ENCODE measurements at regions not wholly inside any gene's neighbourhood (a gene's known extent, or its start where the extent isn't known, plus 50 kb on each side); places are given as distances from the start of the nearest gene placed in this dataset.

- no peaks in the 10 kb centered on the region for H3K27me3 ChIP-seq (ENCODE audit: control insufficient read depth in 2 of 2, insufficient read depth in 1 of 2, low read length in 1 of 2)
- H3K27ac ChIP-seq (ENCODE audit: low read depth in 1 of 2, low read length in 1 of 2): no peak overlapping the region
- no peaks in the 10 kb centered on the region for H3K9me3 ChIP-seq (ENCODE audit: control insufficient read depth in 2 of 2, insufficient read depth in 1 of 2, low read length in 1 of 2)
- no peak for DNase-seq (ENCODE audit: low read depth in 6 of 9, low spot score in 9 of 9)
- H3K4me3 ChIP-seq (ENCODE audit: low read length in 2 of 2): no peak overlapping the region
- no peaks in the 10 kb centered on the region for H3K36me3 ChIP-seq (ENCODE audit: control insufficient read depth in 2 of 2, insufficient read depth in 2 of 2, low read length in 1 of 2)
- H3K4me1 ChIP-seq (ENCODE audit: control insufficient read depth in 2 of 2, insufficient read depth in 2 of 2, low read length in 2 of 2): no peaks in the 10 kb centered on the region
Measured at GRCh38 chr2:185466915-185467314, 271.7 kb upstream of the FSIP2 start.

- DNase-seq (ENCODE audit: low read depth in 6 of 9, low spot score in 9 of 9): no peak
- H3K4me1 ChIP-seq (ENCODE audit: control insufficient read depth in 2 of 2, insufficient read depth in 2 of 2, low read length in 2 of 2): no peaks in the 10 kb centered on the region
- no peak overlapping the region for H3K4me3 ChIP-seq (ENCODE audit: low read length in 2 of 2)
- no peak overlapping the region for H3K27ac ChIP-seq (ENCODE audit: low read depth in 1 of 2, low read length in 1 of 2)
- H3K36me3 ChIP-seq (ENCODE audit: control insufficient read depth in 2 of 2, insufficient read depth in 2 of 2, low read length in 1 of 2): no peaks in the 10 kb centered on the region
- H3K9me3 ChIP-seq (ENCODE audit: control insufficient read depth in 2 of 2, insufficient read depth in 1 of 2, low read length in 1 of 2): peaks cover 0 to 19% of the 10 kb centered on the region in 2 donors
- WGBS: 86% methylated on average over 1 of the region's 1 CpG
- no peaks in the 10 kb centered on the region for H3K27me3 ChIP-seq (ENCODE audit: control insufficient read depth in 2 of 2, insufficient read depth in 1 of 2, low read length in 1 of 2)
Measured at GRCh38 chr2:185471441-185471840, 267.2 kb upstream of the FSIP2 start.

DNA sequence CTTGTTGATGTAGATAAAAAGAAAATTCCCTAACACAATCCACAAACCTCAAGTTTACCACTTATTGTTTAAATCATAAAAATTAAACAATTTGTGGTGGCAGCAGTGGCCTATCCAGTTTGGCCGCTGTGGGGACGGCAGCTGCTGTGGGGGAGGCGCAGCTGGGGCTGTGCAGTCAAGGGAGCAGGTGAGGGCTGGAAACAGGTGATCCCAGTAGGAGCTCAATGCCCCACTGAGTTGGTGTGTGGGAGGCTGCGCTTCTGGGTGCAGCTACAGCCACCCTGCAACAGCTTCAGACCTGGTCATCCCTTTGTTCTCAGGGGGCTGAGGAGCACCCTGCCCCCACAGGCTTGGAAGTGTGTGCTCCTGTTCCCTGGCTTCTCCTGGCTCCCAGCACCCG is 266.0 kb upstream of the FSIP2 start:
- no peak for DNase-seq (ENCODE audit: low read depth in 6 of 9, low spot score in 9 of 9)
- Histone ChIP-seq H3K4me1 (ENCODE audit: control insufficient read depth in 2 of 2, insufficient read depth in 2 of 2, low read length in 2 of 2) (no peaks in the 10 kb centered on the region), H3K36me3 (ENCODE audit: control insufficient read depth in 2 of 2, insufficient read depth in 2 of 2, low read length in 1 of 2) (no peaks in the 10 kb centered on the region), H3K9me3 (ENCODE audit: control insufficient read depth in 2 of 2, insufficient read depth in 1 of 2, low read length in 1 of 2) (peaks cover 0 to 19% of the 10 kb centered on the region in 2 donors), H3K4me3 (ENCODE audit: low read length in 2 of 2) (no peak overlapping the region), H3K27ac (ENCODE audit: low read depth in 1 of 2, low read length in 1 of 2) (no peak overlapping the region), H3K27me3 (ENCODE audit: control insufficient read depth in 2 of 2, insufficient read depth in 1 of 2, low read length in 1 of 2) (no peaks in the 10 kb centered on the region)
- 95% methylated on average over 5 of the region's 5 CpGs for WGBS

DNA sequence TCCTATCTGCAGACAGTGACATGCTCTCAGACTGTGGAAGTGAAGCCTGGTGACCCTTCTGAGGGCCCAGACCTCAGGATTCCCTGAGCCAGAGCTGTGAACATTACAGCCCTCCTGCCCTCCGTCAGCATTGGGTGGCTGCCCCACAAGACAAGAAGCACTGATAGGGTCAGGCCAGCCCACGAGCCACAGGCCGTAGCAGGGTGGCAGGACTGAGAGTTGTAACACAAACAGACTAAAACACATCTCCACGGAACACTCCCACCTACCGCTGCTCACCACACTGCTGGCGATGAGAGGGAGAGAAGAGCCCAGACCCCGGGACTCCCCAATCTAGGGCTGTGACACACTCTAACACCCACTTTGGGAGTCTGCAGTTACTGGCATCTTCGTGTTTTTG is 264.8 kb upstream of the FSIP2 start:
- WGBS: 95% methylated on average over 8 of the region's 8 CpGs
- no peak overlapping the region for H3K27ac ChIP-seq (ENCODE audit: low read depth in 1 of 2, low read length in 1 of 2)
- no peak overlapping the region for H3K4me3 ChIP-seq (ENCODE audit: low read length in 2 of 2)
- H3K36me3 ChIP-seq (ENCODE audit: control insufficient read depth in 2 of 2, insufficient read depth in 2 of 2, low read length in 1 of 2): no peaks in the 10 kb centered on the region
- H3K4me1 ChIP-seq (ENCODE audit: control insufficient read depth in 2 of 2, insufficient read depth in 2 of 2, low read length in 2 of 2): no peaks in the 10 kb centered on the region
- H3K9me3 ChIP-seq (ENCODE audit: control insufficient read depth in 2 of 2, insufficient read depth in 1 of 2, low read length in 1 of 2): peaks cover 0 to 19% of the 10 kb centered on the region in 2 donors
- no peaks in the 10 kb centered on the region for H3K27me3 ChIP-seq (ENCODE audit: control insufficient read depth in 2 of 2, insufficient read depth in 1 of 2, low read length in 1 of 2)
- no peak for DNase-seq (ENCODE audit: low read depth in 6 of 9, low spot score in 9 of 9)

GRCh38 chr2:185475914-185476313 is 262.7 kb upstream of the FSIP2 start:
- H3K9me3 ChIP-seq (ENCODE audit: control insufficient read depth in 2 of 2, insufficient read depth in 1 of 2, low read length in 1 of 2): peaks cover 0 to 19% of the 10 kb centered on the region in 2 donors
- 97% methylated on average over 1 of the region's 1 CpG for WGBS
- H3K4me3 ChIP-seq (ENCODE audit: low read length in 2 of 2): no peak overlapping the region
- H3K27ac ChIP-seq (ENCODE audit: low read depth in 1 of 2, low read length in 1 of 2): no peak overlapping the region
- H3K4me1 ChIP-seq (ENCODE audit: control insufficient read depth in 2 of 2, insufficient read depth in 2 of 2, low read length in 2 of 2): no peaks in the 10 kb centered on the region
- H3K36me3 ChIP-seq (ENCODE audit: control insufficient read depth in 2 of 2, insufficient read depth in 2 of 2, low read length in 1 of 2): no peaks in the 10 kb centered on the region
- DNase-seq (ENCODE audit: low read depth in 6 of 9, low spot score in 9 of 9): no peak
- H3K27me3 ChIP-seq (ENCODE audit: control insufficient read depth in 2 of 2, insufficient read depth in 1 of 2, low read length in 1 of 2): no peaks in the 10 kb centered on the region

- Histone ChIP-seq H3K9me3 (ENCODE audit: control insufficient read depth in 2 of 2, insufficient read depth in 1 of 2, low read length in 1 of 2) (peaks cover 0 to 19% of the 10 kb centered on the region in 2 donors), H3K4me3 (ENCODE audit: low read length in 2 of 2) (no peak overlapping the region), H3K4me1 (ENCODE audit: control insufficient read depth in 2 of 2, insufficient read depth in 2 of 2, low read length in 2 of 2) (no peaks in the 10 kb centered on the region), H3K27me3 (ENCODE audit: control insufficient read depth in 2 of 2, insufficient read depth in 1 of 2, low read length in 1 of 2) (no peaks in the 10 kb centered on the region), H3K36me3 (ENCODE audit: control insufficient read depth in 2 of 2, insufficient read depth in 2 of 2, low read length in 1 of 2) (no peaks in the 10 kb centered on the region), H3K27ac (ENCODE audit: low read depth in 1 of 2, low read length in 1 of 2) (no peak overlapping the region)
- WGBS: 92% methylated on average over 2 of the region's 2 CpGs
- DNase-seq (ENCODE audit: low read depth in 6 of 9, low spot score in 9 of 9): no peak
Measured at GRCh38 chr2:185477452-185477851, 261.2 kb upstream of the FSIP2 start.

- no peak overlapping the region for H3K4me3 ChIP-seq (ENCODE audit: low read length in 2 of 2)
- 96% methylated on average over 1 of the region's 1 CpG for WGBS
- H3K36me3 ChIP-seq (ENCODE audit: control insufficient read depth in 2 of 2, insufficient read depth in 2 of 2, low read length in 1 of 2): no peaks in the 10 kb centered on the region
- H3K4me1 ChIP-seq (ENCODE audit: control insufficient read depth in 2 of 2, insufficient read depth in 2 of 2, low read length in 2 of 2): no peaks in the 10 kb centered on the region
- H3K9me3 ChIP-seq (ENCODE audit: control insufficient read depth in 2 of 2, insufficient read depth in 1 of 2, low read length in 1 of 2): peaks cover 0 to 5% of the 10 kb centered on the region in 2 donors
- H3K27me3 ChIP-seq (ENCODE audit: control insufficient read depth in 2 of 2, insufficient read depth in 1 of 2, low read length in 1 of 2): no peaks in the 10 kb centered on the region
- no peak for DNase-seq (ENCODE audit: low read depth in 6 of 9, low spot score in 9 of 9)
- H3K27ac ChIP-seq (ENCODE audit: low read depth in 1 of 2, low read length in 1 of 2): no peak overlapping the region
Measured at GRCh38 chr2:185484602-185485001, 254.0 kb upstream of the FSIP2 start.

DNA sequence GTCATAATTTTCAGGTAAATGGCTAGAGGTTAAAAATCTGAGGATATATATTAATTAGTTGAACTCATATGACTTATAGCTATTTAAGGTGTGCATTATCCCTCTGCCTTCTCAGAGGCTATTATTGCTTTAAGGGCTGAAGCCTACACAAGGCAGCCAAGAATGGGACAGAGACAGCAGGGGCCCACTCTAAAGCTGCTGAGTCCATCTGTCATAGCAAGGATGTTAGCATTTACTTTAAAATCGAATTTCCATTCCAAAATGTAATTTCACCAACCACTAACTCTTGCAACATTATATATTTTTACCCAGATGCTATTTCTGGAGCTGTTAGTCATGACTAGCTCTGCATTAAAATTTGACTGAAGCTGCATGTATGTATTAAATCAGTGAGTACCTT is 236.3 kb upstream of the FSIP2 start:
- Histone ChIP-seq H3K27me3 (ENCODE audit: control insufficient read depth in 2 of 2, insufficient read depth in 1 of 2, low read length in 1 of 2) (no peaks in the 10 kb centered on the region), H3K9me3 (ENCODE audit: control insufficient read depth in 2 of 2, insufficient read depth in 1 of 2, low read length in 1 of 2) (peaks cover 0 to 1% of the 10 kb centered on the region in 2 donors), H3K27ac (ENCODE audit: low read depth in 1 of 2, low read length in 1 of 2) (no peak overlapping the region), H3K4me3 (ENCODE audit: low read length in 2 of 2) (no peak overlapping the region), H3K36me3 (ENCODE audit: control insufficient read depth in 2 of 2, insufficient read depth in 2 of 2, low read length in 1 of 2) (no peaks in the 10 kb centered on the region), H3K4me1 (ENCODE audit: control insufficient read depth in 2 of 2, insufficient read depth in 2 of 2, low read length in 2 of 2) (no peaks in the 10 kb centered on the region)
- DNase-seq (ENCODE audit: low read depth in 6 of 9, low spot score in 9 of 9): no peak
- WGBS: 24% methylated on average over 1 of the region's 1 CpG

DNA sequence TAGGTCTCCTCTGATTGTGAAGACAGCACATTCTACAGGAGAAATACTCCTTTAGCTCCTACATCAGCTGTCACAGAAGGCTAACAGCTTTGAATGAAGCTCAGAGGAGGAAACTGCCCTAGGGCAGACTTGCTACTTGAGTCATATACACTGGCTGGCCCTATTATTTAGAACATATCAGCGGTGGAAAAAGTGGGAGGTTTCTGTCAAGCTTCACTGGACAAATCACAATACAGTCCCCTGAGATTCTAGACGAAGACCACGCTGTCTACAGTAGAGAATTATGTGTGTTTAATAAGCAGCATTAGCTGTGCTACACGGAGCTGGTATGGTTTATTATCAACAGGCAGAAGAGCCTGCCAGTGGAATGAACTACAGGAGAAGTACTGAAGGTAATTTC is 230.9 kb upstream of the FSIP2 start:
- Histone ChIP-seq H3K9me3 (ENCODE audit: control insufficient read depth in 2 of 2, insufficient read depth in 1 of 2, low read length in 1 of 2) (no peaks in the 10 kb centered on the region), H3K4me1 (ENCODE audit: control insufficient read depth in 2 of 2, insufficient read depth in 2 of 2, low read length in 2 of 2) (no peaks in the 10 kb centered on the region), H3K27me3 (ENCODE audit: control insufficient read depth in 2 of 2, insufficient read depth in 1 of 2, low read length in 1 of 2) (no peaks in the 10 kb centered on the region), H3K27ac (ENCODE audit: low read depth in 1 of 2, low read length in 1 of 2) (no peak overlapping the region), H3K36me3 (ENCODE audit: control insufficient read depth in 2 of 2, insufficient read depth in 2 of 2, low read length in 1 of 2) (no peaks in the 10 kb centered on the region), H3K4me3 (ENCODE audit: low read length in 2 of 2) (no peak overlapping the region)
- WGBS: 91% methylated on average over 4 of the region's 4 CpGs
- no peak for DNase-seq (ENCODE audit: low read depth in 6 of 9, low spot score in 9 of 9)

- Histone ChIP-seq H3K36me3 (ENCODE audit: control insufficient read depth in 2 of 2, insufficient read depth in 2 of 2, low read length in 1 of 2) (no peaks in the 10 kb centered on the region), H3K4me3 (ENCODE audit: low read length in 2 of 2) (no peak overlapping the region), H3K9me3 (ENCODE audit: control insufficient read depth in 2 of 2, insufficient read depth in 1 of 2, low read length in 1 of 2) (peaks cover 0 to 3% of the 10 kb centered on the region in 2 donors), H3K27me3 (ENCODE audit: control insufficient read depth in 2 of 2, insufficient read depth in 1 of 2, low read length in 1 of 2) (no peaks in the 10 kb centered on the region), H3K4me1 (ENCODE audit: control insufficient read depth in 2 of 2, insufficient read depth in 2 of 2, low read length in 2 of 2) (no peaks in the 10 kb centered on the region), H3K27ac (ENCODE audit: low read depth in 1 of 2, low read length in 1 of 2) (no peak overlapping the region)
- no peak for DNase-seq (ENCODE audit: low read depth in 6 of 9, low spot score in 9 of 9)
- 96% methylated on average over 3 of the region's 3 CpGs for WGBS
Measured at GRCh38 chr2:185510060-185510459, 228.5 kb upstream of the FSIP2 start.
